K562 (cell line): ENCODE measurements at regions not wholly inside any gene's neighbourhood (a gene's known extent, or its start where the extent isn't known, plus 50 kb on each side); places are given as distances from the start of the nearest gene placed in this dataset.

Experiments
- ZNF384 ChIP-seq: IDR thresholded peaks from 2 replicates; pipeline ENCODE4 v1.6.1; 2012; ENCODE audit warnings: low read depth, low read length, improper control_type of control experiment
- TF ChIP-seq, protein P1 (sequence below), 2 experiments: fragments of 450-650 bp in 1 of 2; sonication (generic) in 1 of 2; formaldehyde crosslinking in 1 of 2; IDR thresholded peaks; 2 replicates each; pipeline versions ENCODE4 v1.7.1 to v1.9.0; 2016 to 2022; ENCODE audit warnings: inconsistent platforms in 1 of 2, mild to moderate bottlenecking in 1 of 2, missing genetic modification reagents in 1 of 2
- TF ChIP-seq, protein P2 (sequence below): fragments of 450-650 bp; IDR thresholded peaks from 2 replicates; pipeline ENCODE4 v1.6.1; 2016; ENCODE audit warnings: low read depth
- TF ChIP-seq, protein P3 (sequence below): sonication (generic); formaldehyde crosslinking; IDR thresholded peaks from 2 replicates; pipeline ENCODE4 v1.9.0; 2022; ENCODE audit warnings: mild to moderate bottlenecking, missing genetic modification reagents
- TF ChIP-seq, protein P4 (sequence below): sonication (generic); formaldehyde crosslinking; IDR thresholded peaks from 2 replicates; pipeline ENCODE4 v1.5.0; 2020; ENCODE audit warnings: missing genetic modification reagents

DNA sequence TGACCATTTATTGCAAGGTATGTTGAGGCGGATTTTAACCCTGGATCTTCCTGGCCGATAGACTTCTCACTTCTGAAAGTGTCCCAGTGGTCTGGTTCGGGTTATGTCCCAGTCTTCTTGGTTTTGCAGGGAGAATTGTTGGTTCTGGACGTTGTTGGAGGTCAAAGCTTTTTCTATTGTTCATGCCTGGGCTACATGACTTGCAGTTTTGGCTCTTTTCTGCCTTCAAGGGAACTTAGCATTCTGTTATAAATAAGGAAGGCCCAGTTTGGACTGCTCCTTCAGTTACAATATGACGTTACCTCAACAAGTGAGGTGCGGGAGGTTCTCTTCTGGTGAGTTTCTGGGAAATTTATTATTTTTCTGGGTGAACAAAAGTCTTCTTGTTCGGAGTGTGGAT, 614.3 kb downstream of the DIPK2A start (continued):
- TF ChIP-seq, protein P1, sequence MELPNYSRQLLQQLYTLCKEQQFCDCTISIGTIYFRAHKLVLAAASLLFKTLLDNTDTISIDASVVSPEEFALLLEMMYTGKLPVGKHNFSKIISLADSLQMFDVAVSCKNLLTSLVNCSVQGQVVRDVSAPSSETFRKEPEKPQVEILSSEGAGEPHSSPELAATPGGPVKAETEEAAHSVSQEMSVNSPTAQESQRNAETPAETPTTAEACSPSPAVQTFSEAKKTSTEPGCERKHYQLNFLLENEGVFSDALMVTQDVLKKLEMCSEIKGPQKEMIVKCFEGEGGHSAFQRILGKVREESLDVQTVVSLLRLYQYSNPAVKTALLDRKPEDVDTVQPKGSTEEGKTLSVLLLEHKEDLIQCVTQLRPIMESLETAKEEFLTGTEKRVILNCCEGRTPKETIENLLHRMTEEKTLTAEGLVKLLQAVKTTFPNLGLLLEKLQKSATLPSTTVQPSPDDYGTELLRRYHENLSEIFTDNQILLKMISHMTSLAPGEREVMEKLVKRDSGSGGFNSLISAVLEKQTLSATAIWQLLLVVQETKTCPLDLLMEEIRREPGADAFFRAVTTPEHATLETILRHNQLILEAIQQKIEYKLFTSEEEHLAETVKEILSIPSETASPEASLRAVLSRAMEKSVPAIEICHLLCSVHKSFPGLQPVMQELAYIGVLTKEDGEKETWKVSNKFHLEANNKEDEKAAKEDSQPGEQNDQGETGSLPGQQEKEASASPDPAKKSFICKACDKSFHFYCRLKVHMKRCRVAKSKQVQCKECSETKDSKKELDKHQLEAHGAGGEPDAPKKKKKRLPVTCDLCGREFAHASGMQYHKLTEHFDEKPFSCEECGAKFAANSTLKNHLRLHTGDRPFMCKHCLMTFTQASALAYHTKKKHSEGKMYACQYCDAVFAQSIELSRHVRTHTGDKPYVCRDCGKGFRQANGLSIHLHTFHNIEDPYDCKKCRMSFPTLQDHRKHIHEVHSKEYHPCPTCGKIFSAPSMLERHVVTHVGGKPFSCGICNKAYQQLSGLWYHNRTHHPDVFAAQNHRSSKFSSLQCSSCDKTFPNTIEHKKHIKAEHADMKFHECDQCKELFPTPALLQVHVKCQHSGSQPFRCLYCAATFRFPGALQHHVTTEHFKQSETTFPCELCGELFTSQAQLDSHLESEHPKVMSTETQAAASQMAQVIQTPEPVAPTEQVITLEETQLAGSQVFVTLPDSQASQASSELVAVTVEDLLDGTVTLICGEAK (IDR thresholded peaks at IDR 0.05) = no peak
- TF ChIP-seq, protein P1 (CRISPR knock-in tag; IDR thresholded peaks at IDR 0.05) = no peak
- TF ChIP-seq, protein P2, sequence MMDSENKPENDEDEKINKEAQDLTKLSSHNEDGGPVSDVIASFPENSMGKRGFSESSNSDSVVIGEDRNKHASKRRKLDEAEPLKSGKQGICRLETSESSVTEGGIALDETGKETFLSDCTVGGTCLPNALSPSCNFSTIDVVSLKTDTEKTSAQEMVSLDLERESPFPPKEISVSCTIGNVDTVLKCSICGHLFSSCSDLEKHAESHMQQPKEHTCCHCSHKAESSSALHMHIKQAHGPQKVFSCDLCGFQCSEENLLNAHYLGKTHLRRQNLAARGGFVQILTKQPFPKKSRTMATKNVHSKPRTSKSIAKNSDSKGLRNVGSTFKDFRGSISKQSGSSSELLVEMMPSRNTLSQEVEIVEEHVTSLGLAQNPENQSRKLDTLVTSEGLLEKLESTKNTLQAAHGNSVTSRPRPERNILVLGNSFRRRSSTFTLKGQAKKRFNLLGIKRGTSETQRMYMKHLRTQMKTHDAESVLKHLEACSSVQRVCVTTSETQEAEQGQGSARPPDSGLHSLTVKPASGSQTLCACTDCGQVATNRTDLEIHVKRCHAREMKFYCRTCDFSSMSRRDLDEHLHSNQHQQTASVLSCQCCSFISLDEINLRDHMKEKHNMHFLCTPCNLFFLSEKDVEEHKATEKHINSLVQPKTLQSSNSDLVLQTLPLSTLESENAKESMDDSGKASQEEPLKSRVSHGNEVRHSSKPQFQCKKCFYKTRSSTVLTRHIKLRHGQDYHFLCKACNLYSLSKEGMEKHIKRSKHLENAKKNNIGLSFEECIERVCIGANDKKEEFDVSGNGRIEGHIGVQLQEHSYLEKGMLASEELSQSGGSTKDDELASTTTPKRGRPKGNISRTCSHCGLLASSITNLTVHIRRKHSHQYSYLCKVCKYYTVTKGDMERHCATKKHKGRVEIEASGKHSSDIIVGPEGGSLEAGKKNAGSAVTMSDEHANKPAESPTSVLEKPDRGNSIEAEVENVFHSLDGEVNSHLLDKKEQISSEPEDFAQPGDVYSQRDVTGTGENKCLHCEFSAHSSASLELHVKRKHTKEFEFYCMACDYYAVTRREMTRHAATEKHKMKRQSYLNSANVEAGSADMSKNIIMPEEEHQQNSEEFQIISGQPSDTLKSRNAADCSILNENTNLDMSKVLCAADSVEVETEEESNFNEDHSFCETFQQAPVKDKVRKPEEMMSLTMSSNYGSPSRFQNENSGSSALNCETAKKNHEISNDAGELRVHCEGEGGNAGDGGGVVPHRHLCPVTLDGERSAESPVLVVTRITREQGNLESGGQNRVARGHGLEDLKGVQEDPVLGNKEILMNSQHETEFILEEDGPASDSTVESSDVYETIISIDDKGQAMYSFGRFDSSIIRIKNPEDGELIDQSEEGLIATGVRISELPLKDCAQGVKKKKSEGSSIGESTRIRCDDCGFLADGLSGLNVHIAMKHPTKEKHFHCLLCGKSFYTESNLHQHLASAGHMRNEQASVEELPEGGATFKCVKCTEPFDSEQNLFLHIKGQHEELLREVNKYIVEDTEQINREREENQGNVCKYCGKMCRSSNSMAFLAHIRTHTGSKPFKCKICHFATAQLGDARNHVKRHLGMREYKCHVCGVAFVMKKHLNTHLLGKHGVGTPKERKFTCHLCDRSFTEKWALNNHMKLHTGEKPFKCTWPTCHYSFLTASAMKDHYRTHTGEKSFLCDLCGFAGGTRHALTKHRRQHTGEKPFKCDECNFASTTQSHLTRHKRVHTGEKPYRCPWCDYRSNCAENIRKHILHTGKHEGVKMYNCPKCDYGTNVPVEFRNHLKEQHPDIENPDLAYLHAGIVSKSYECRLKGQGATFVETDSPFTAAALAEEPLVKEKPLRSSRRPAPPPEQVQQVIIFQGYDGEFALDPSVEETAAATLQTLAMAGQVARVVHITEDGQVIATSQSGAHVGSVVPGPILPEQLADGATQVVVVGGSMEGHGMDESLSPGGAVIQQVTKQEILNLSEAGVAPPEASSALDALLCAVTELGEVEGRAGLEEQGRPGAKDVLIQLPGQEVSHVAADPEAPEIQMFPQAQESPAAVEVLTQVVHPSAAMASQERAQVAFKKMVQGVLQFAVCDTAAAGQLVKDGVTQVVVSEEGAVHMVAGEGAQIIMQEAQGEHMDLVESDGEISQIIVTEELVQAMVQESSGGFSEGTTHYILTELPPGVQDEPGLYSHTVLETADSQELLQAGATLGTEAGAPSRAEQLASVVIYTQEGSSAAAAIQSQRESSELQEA = no peak
- TF ChIP-seq, protein P3, sequence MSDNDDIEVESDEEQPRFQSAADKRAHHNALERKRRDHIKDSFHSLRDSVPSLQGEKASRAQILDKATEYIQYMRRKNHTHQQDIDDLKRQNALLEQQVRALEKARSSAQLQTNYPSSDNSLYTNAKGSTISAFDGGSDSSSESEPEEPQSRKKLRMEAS (CRISPR knock-in tag) = no peak
- TF ChIP-seq, protein P4, sequence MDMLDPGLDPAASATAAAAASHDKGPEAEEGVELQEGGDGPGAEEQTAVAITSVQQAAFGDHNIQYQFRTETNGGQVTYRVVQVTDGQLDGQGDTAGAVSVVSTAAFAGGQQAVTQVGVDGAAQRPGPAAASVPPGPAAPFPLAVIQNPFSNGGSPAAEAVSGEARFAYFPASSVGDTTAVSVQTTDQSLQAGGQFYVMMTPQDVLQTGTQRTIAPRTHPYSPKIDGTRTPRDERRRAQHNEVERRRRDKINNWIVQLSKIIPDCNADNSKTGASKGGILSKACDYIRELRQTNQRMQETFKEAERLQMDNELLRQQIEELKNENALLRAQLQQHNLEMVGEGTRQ = no peak
- no peak for TF ChIP-seq ZNF384
